DND-41 (cell line): ENCODE measurements at regions not wholly inside any gene's neighbourhood (a gene's known extent, or its start where the extent isn't known, plus 50 kb on each side); places are given as distances from the start of the nearest gene placed in this dataset.

Experiments used
- CTCF ChIP-seq: IDR thresholded peaks from 2 replicates; pipeline ENCODE4 v1.5.1; 2012; ENCODE audit warnings: borderline replicate concordance, low read length, moderate library complexity, mild to moderate bottlenecking; ENCODE audit not compliant: poor library complexity, severe bottlenecking; ENCODE audit errors: extremely low read depth
- EZH2 ChIP-seq: IDR thresholded peaks from 3 replicates; pipeline ENCODE4 v1.6.1; 2012; ENCODE audit warnings: borderline replicate concordance, low read depth, mild to moderate bottlenecking, moderate library complexity, low read length, inconsistent platforms; ENCODE audit not compliant: severe bottlenecking

GRCh38 chr5:96065685-96066385 is 104.2 kb upstream of the ELL2 start:
- TF ChIP-seq CTCF (no peak), EZH2 (no peak)
